Omental fat pad (tissue), 3 donors: ENCODE measurements at regions not wholly inside any gene's neighbourhood (a gene's known extent, or its start where the extent isn't known, plus 50 kb on each side); places are given as distances from the start of the nearest gene placed in this dataset.

Experiments
- ATAC-seq: fragments of 150-250 bp; one replicate; pipeline ENCODE4 v1.9.1; 2016; ENCODE audit warnings: mild to moderate bottlenecking, moderate library complexity; ENCODE audit not compliant: low FRiP score
- DNase-seq: peaks from one replicate; pipeline ENCODE4 v3.0.0-alpha.2; 2019; ENCODE audit warnings: low spot score
- CTCF ChIP-seq, 3 donors: fragments of 450-650 bp; IDR thresholded peaks; one replicate each; pipeline ENCODE4 v1.5.1; 2016 to 2017; ENCODE audit warnings: antibody characterized with exemption in 3 of 3, mild to moderate bottlenecking in 3 of 3, moderate library complexity in 2 of 3

GRCh38 chr7:106459397-106460072, 174.8 kb upstream of the NAMPT start:
- DNase-seq: no peak
- no peak for ATAC-seq
- TF ChIP-seq CTCF (IDR thresholded peaks at IDR 0.05): no peak

GRCh38 chr7:106457678-106458077, 172.9 kb upstream of the NAMPT start:
- no peak for DNase-seq
- TF ChIP-seq CTCF (IDR thresholded peaks at IDR 0.05): no peak
- no peak for ATAC-seq

GRCh38 chr7:106456329-106456728, 171.5 kb upstream of the NAMPT start:
- ATAC-seq (no peak), DNase-seq (no peak)
- no peak for TF ChIP-seq CTCF (IDR thresholded peaks at IDR 0.05)

GRCh38 chr7:106452031-106452851, 167.5 kb upstream of the NAMPT start:
- no peak for ATAC-seq
- DNase-seq: no peak
- no peak for TF ChIP-seq CTCF (IDR thresholded peaks at IDR 0.05)

GRCh38 chr7:106451171-106451570, 166.4 kb upstream of the NAMPT start:
- DNase-seq (no peak), ATAC-seq (no peak)
- no peak for TF ChIP-seq CTCF (IDR thresholded peaks at IDR 0.05)

GRCh38 chr7:106450716-106451115, 165.9 kb upstream of the NAMPT start:
- no peak for DNase-seq
- ATAC-seq: no peak
- TF ChIP-seq CTCF (IDR thresholded peaks at IDR 0.05): no peak
